NB4 (cell line): ENCODE measurements at regions not wholly inside any gene's neighbourhood (a gene's known extent, or its start where the extent isn't known, plus 50 kb on each side); places are given as distances from the start of the nearest gene placed in this dataset.
"Not testable (repeated sequence)": the region's sequence is repeated elsewhere in the genome, so short reads cannot be mapped to it uniquely, and the experiment has no call there.

Experiments used
- DNase-seq: peaks from one replicate; pipeline ENCODE4 v3.0.0; 2010; ENCODE audit warnings: low read depth
- H3K4me3 ChIP-seq: one replicate; pipeline ENCODE4 v1.5.1; 2011; ENCODE audit warnings: mild to moderate bottlenecking, low read depth, low read length, moderate library complexity
- CTCF ChIP-seq: IDR thresholded peaks from one replicate; pipeline ENCODE4 v1.5.1; 2012; ENCODE audit warnings: low read depth, low read length
- MAX ChIP-seq: IDR thresholded peaks from 2 replicates; pipeline ENCODE4 v1.6.1; 2011; ENCODE audit warnings: low read depth, low read length
- MYC ChIP-seq: IDR thresholded peaks from 2 replicates; pipeline ENCODE4 v1.6.1; 2011; ENCODE audit warnings: low read depth, low read length
- POLR2A ChIP-seq: IDR thresholded peaks from 2 replicates; pipeline ENCODE4 v1.6.1; 2011; ENCODE audit warnings: mild to moderate bottlenecking; ENCODE audit not compliant: insufficient read length; ENCODE audit errors: extremely low read depth

GRCh38 chr7:130804220-130804619 lies 70.2 kb upstream of the KLF14 start:
- no peak overlapping the region for H3K4me3 ChIP-seq
- TF ChIP-seq MYC (no peak), CTCF (no peak), MAX (no peak), POLR2A (no peak)
- DNase-seq: no peak

DNA sequence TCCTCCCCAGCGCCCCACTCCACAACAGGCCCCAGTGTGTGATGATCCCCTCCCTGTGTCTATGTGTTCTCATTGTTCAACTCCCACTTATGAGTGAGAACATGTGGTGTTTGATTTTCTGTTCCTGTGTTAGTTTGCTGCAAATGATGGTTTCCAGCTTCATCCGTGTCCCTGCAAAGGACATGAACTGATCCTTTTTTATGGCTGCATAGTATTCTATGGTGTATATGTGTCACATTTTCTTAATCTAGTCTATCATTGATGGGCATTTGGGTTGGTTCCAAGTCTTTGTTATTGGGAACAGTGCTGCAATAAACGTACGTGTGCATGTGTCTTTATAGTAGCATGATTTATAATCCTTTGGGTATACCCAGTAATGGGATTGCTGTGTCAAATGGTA lies 78.8 kb upstream of the KLF14 start:
- DNase-seq, H3K4me3 ChIP-seq: not testable (repeated sequence)

DNA sequence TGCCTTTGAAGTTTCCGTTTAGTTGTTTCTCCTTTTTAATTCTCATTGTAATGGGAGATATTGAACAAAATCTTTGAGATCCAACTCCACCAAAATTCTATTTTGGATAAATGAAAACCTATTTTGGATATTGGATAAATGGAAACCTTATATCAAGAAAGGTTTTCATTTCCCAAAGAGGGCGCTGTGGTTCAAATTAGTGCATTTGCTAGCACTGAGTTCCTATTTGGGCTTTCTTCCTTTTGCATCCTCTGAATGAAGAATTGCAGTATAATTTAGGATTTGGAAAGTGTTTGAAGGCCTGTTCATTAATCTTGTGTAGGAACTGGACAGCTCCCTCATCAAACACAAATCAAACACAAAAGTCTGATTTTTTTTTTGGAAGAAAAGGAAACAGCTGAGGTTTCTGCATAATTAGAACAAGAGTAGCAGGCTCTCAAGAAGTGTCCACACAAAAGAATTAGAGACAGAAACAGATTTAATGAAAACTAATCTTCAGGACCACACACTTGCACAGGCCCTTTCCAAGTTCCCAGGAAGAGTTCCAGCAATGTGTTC lies 80.8 kb upstream of the KLF14 start:
- DNase-seq: peak; percentile 46
- peak; percentile 47 for TF ChIP-seq CTCF
- no peak for TF ChIP-seq POLR2A
- H3K4me3 ChIP-seq: no peak overlapping the region

- no peak for TF ChIP-seq MAX
- no peak for TF ChIP-seq CTCF
- TF ChIP-seq POLR2A: no peak
- TF ChIP-seq MYC: no peak
- no peak for DNase-seq
- H3K4me3 ChIP-seq: no peak overlapping the region
Observed at GRCh38 chr7:130818056-130818455, 84.0 kb upstream of the KLF14 start.

DNA sequence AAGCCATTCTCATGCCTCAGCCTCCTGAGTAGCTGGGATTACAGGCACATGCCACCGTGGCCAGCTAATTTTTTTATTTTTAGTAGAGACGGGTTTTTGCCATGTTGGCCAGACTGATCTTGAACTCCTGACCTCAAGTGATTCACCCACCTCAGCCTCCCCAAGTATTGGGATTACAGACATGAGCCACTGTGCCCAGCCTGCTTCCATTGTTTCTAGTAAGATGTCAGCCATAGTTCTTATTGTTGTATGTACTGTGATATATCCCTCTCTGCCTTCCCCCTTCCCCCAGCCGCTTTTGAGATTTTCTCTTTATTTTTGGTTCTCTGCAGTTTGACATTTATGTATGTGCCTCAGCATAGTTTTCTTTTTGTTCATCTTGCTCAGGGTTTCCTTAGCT lies 87.9 kb upstream of the KLF14 start:
- no peak for TF ChIP-seq MYC
- TF ChIP-seq CTCF: no peak
- no peak for TF ChIP-seq MAX
- no peak for TF ChIP-seq POLR2A
- no peak overlapping the region for H3K4me3 ChIP-seq
- no peak for DNase-seq

DNA sequence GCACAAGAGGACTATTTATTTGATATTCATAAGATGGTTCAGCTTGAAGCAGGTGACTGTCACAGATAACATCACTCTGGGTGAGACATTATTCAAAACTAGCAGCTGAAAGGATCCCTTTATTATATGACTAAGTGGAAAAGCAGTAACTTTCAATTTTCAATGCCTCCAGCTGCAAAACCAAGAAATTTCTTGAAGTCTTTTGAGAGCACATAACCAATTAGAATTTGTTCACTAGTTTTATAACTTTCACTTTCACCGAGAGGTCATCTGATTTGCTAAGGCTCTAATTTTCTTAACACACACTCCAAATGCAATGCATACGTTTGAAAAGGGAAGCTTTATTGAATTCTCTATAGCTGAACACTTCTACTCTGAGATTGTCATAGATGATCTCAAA lies 88.6 kb upstream of the KLF14 start:
- DNase-seq: no peak
- H3K4me3 ChIP-seq: no peak overlapping the region
- no peak for TF ChIP-seq MAX
- TF ChIP-seq MYC: no peak
- no peak for TF ChIP-seq POLR2A
- TF ChIP-seq CTCF: no peak
